ENCODE measurements at regions not wholly inside any gene's neighbourhood (a gene's known extent, or its start where the extent isn't known, plus 50 kb on each side); places are given as distances from the start of the nearest gene placed in this dataset.

- no peak for TF ChIP-seq CTCF (IDR thresholded peaks at IDR 0.05)
- no peak for TF ChIP-seq POLR2A (IDR thresholded peaks at IDR 0.05)
Measured at GRCh38 chr2:13414897-13415296, 698.2 kb downstream of the TRIB2 start.

Data from heart left ventricle (tissue), 13 donors.